ENCODE measurements at regions not wholly inside any gene's neighbourhood (a gene's known extent, or its start where the extent isn't known, plus 50 kb on each side); places are given as distances from the start of the nearest gene placed in this dataset.

DNA sequence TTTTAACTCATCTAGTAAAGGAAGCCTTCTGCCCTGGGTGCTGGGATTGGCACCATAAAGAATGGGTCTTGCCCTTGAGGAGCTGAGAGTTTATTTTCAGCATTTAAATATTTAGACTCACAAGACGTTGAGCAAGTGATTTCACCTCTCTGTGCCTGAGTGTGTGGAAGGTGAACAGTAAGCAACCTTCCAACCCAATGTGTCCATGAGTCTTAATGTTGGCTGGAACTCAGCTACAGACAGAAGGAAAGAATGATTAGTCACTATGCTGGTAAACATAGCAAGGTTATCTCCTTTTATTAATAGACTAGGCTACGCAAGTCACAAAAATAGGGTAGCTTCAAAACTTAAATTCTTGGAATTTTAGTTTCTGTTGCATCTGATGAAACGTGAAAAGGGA lies 277.4 kb upstream of the GATB start:
- in situ Hi-C loops (cut with MboI) (no loop called here), intact Hi-C loops (cut with micrococcal nuclease; ENCODE audit: unreplicated experiment) (no loop called here)
- ChIA-PET POLR2A (no interaction called here), SMC1A (ENCODE audit: uncharacterized antibody, unreplicated experiment) (interaction anchor here (1.2 kb wide), 1 partner anchor 9 kb away, joined by 5 read pairs; no protein-coding TSS in a partner anchor), RAD21 (ENCODE audit: unreplicated experiment) (no interaction called here), CTCF (no interaction called here)
- Histone ChIP-seq H3K9me3 (replicated peaks; ENCODE audit: control insufficient read depth, insufficient read depth, low read length) (no peaks in the 10 kb centered on the region), H3K4me3 (no peak overlapping the region), H3K9ac (ENCODE audit: control insufficient read depth, insufficient read depth, low read length) (no peak overlapping the region), H3K4me2 (ENCODE audit: control insufficient read depth, insufficient read depth) (no peak overlapping the region), H3K36me3 (ENCODE audit: control insufficient read depth in 2 of 2, insufficient read depth in 2 of 2, low read length in 1 of 2) (no peaks in the 10 kb centered on the region), H2AFZ (ENCODE audit: control insufficient read depth, low read depth, low read length) (no peak overlapping the region), H3K27ac (ENCODE audit: control insufficient read depth, insufficient read depth) (no peak overlapping the region), H3K27me3 (replicated peaks in 1 of 2; ENCODE audit: control insufficient read depth in 2 of 2, insufficient read depth in 2 of 2, low read length in 1 of 2) (no peaks in the 10 kb centered on the region), H4K20me1 (ENCODE audit: control insufficient read depth, insufficient read depth) (no peaks in the 10 kb centered on the region), H3K79me2 (ENCODE audit: control insufficient read depth, insufficient read depth, low read length) (no peaks in the 10 kb centered on the region), H3K4me1 (ENCODE audit: control insufficient read depth, insufficient read depth, low read length) (no peaks in the 10 kb centered on the region)
- no TSS peak for BruUV-seq (replicated peaks)
- 53% methylated on average over 3 of the region's 3 CpGs for WGBS (ENCODE audit: insufficient coverage, insufficient replicate concordance, low lambda C conversion rate, missing lambda C conversion rate)
- ATAC-seq (no peak), DNase-seq (ENCODE audit: low read depth, low spot score) (no peak), FAIRE-seq (no peak)
- TF ChIP-seq, protein P1, sequence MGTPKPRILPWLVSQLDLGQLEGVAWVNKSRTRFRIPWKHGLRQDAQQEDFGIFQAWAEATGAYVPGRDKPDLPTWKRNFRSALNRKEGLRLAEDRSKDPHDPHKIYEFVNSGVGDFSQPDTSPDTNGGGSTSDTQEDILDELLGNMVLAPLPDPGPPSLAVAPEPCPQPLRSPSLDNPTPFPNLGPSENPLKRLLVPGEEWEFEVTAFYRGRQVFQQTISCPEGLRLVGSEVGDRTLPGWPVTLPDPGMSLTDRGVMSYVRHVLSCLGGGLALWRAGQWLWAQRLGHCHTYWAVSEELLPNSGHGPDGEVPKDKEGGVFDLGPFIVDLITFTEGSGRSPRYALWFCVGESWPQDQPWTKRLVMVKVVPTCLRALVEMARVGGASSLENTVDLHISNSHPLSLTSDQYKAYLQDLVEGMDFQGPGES (IDR thresholded peaks at IDR 0.05), result no peak
- no peak for TF ChIP-seq ZSCAN29 (IDR thresholded peaks at IDR 0.05)
- no peak for TF ChIP-seq RELA (IDR thresholded peaks at IDR 0.05; ENCODE audit: borderline replicate concordance, partially characterized antibody)
- TF ChIP-seq, protein P2, sequence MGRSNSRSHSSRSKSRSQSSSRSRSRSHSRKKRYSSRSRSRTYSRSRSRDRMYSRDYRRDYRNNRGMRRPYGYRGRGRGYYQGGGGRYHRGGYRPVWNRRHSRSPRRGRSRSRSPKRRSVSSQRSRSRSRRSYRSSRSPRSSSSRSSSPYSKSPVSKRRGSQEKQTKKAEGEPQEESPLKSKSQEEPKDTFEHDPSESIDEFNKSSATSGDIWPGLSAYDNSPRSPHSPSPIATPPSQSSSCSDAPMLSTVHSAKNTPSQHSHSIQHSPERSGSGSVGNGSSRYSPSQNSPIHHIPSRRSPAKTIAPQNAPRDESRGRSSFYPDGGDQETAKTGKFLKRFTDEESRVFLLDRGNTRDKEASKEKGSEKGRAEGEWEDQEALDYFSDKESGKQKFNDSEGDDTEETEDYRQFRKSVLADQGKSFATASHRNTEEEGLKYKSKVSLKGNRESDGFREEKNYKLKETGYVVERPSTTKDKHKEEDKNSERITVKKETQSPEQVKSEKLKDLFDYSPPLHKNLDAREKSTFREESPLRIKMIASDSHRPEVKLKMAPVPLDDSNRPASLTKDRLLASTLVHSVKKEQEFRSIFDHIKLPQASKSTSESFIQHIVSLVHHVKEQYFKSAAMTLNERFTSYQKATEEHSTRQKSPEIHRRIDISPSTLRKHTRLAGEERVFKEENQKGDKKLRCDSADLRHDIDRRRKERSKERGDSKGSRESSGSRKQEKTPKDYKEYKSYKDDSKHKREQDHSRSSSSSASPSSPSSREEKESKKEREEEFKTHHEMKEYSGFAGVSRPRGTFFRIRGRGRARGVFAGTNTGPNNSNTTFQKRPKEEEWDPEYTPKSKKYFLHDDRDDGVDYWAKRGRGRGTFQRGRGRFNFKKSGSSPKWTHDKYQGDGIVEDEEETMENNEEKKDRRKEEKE (IDR thresholded peaks at IDR 0.05), result no peak
- no peak for TF ChIP-seq NFYA (IDR thresholded peaks at IDR 0.05; ENCODE audit: borderline replicate concordance, low read depth, low read length)
- TF ChIP-seq ATF7 (IDR thresholded peaks at IDR 0.05; ENCODE audit: low read depth), result no peak

Data from GM12878 (cell line).